HAP-1 (cell line): ENCODE measurements at regions not wholly inside any gene's neighbourhood (a gene's known extent, or its start where the extent isn't known, plus 50 kb on each side); places are given as distances from the start of the nearest gene placed in this dataset.

ENCODE experiments used
- DNase-seq, 2 experiments: peaks; one replicate each; pipeline ENCODE4 v3.0.0-alpha.2; 2016 to 2020; ENCODE audit warnings: low spot score in 2 of 2
- H3K27me3 ChIP-seq: fragments of 250-450 bp; sonication (Bioruptor Pico); 2 replicates; pipeline ENCODE4 v1.5.1; 2020; ENCODE audit warnings: low read depth, mild to moderate bottlenecking, moderate library complexity
- H3K36me3 ChIP-seq: fragments of 250-450 bp; sonication (Bioruptor Pico); replicated peaks from 2 replicates; pipeline ENCODE4 v1.5.1; 2020; ENCODE audit warnings: mild to moderate bottlenecking
- H3K4me1 ChIP-seq: fragments of 250-450 bp; sonication (Bioruptor Pico); 2 replicates; pipeline ENCODE4 v1.5.1; 2020; ENCODE audit warnings: mild to moderate bottlenecking
- H3K4me3 ChIP-seq: fragments of 250-450 bp; sonication (Bioruptor Pico); 2 replicates; pipeline ENCODE4 v1.5.1; 2020; ENCODE audit warnings: mild to moderate bottlenecking, moderate library complexity
- H3K9me3 ChIP-seq: fragments of 250-450 bp; sonication (Bioruptor Pico); 2 replicates; pipeline ENCODE4 v1.5.1; 2020; ENCODE audit warnings: mild to moderate bottlenecking, moderate library complexity
- in situ Hi-C: fragments of 300-500 bp; cut with MboI; formaldehyde crosslinking; loops from 3 replicates; pipeline ENCODE4 v1.14.3; 2020; ENCODE audit warnings: low sequenced_read_pairs, inconsistent platforms, mixed read lengths

DNA sequence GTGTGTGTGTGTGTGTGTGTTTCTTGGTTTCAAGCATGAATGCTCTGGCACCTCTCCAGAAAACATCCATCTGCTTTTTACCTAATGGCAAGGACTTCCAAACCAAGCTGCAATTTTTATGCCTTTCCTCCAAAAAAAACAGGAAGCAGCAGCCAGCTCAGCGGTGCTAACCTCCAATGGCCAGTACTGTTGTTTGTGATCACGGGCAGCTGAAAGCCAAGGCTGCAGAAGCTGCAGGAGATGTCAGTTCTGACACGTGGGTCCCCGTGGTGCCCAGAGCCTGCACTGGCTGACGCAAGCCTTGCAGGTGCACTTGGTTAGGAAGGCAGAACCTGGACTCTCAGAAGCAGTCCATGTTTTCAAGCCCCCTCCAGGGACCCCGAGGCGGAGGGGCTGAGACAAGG lies 313.6 kb upstream of the DDX53 start:
- Histone ChIP-seq H3K4me1 (no peaks in the 10 kb centered on the region), H3K36me3 (no peaks in the 10 kb centered on the region), H3K27me3 (no peaks in the 10 kb centered on the region), H3K9me3 (no peaks in the 10 kb centered on the region), H3K4me3 (no peak overlapping the region)
- DNase-seq: no peak
- in situ Hi-C loops: no loop called here

DNA sequence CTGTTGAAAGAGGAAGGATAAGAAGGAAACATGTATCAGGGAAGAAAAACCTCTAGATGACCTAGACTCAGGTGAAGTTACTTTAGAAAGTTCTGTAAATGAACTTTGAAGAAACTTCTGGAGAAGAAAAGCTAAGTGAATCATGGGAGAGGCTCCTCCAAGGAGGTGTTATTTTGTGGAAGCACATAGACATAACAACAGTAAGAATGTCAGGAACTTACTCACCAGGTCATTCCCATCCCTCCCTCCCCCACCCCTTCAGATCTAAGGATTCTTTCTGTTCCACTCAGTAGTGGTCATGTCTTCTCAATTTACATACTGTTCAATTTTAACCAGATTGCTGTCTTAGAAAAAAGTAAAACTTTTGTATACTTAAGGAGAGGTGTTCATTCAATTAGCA lies 310.5 kb upstream of the DDX53 start:
- Histone ChIP-seq H3K4me1 (no peaks in the 10 kb centered on the region), H3K36me3 (no peaks in the 10 kb centered on the region), H3K9me3 (no peaks in the 10 kb centered on the region), H3K27me3 (no peaks in the 10 kb centered on the region), H3K4me3 (no peak overlapping the region)
- no peak for DNase-seq
- in situ Hi-C loops: no loop called here

DNA sequence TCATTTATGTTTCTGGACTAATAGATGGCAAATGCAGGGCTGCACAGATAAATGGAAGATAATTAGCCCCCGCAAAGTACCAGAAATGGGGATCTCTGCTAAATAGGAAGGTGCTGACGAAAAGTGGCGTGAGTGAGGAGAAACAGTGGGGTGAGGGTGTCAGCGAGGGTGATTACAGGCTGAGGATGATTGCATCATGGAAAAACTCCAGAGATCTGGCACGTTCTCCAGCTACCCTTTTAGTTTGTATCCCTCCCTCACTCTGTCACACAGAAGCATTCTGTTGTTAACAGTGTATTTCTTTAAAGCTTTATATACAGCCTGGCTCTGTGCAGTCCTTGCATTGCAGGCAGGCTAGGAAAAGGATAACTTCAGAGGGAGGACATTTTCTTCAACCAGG lies 309.6 kb upstream of the DDX53 start:
- Histone ChIP-seq H3K4me3 (no peak overlapping the region), H3K36me3 (no peaks in the 10 kb centered on the region), H3K4me1 (no peaks in the 10 kb centered on the region), H3K27me3 (no peaks in the 10 kb centered on the region), H3K9me3 (no peaks in the 10 kb centered on the region)
- no peak for DNase-seq
- in situ Hi-C loops: no loop called here

DNA sequence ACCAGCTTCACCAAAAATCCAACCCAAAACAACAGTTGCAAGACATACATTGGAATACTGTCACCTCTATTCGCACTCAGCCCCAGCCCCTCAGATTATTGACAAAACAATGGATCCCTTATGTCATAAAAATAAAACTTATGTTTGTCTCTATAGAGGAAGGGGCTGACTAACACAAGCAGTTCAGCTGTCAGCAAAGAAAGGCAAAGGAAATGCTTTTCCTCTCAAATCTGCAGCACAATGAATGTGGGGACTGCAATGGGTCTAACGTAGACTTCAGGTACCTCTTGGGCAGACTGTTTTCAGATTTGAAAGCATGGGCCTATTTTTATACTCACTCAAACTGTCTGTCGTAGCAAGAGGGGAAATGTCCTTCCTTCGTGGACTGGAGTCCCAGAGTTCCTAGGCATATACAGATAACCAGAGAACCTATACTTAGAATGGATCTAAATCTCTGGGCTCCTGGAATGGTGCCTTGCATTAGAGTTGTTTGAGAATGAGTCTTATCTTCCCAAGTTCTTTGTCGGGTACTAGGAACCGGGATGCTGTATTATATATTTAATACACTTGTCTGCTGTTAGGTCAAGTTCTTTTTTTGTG lies 307.7 kb upstream of the DDX53 start:
- in situ Hi-C loops: no loop called here
- no peak overlapping the region for H3K4me3 ChIP-seq
- no peaks in the 10 kb centered on the region for H3K36me3 ChIP-seq
- no peak for DNase-seq
- no peaks in the 10 kb centered on the region for H3K9me3 ChIP-seq
- no peaks in the 10 kb centered on the region for H3K4me1 ChIP-seq
- H3K27me3 ChIP-seq: no peaks in the 10 kb centered on the region

DNA sequence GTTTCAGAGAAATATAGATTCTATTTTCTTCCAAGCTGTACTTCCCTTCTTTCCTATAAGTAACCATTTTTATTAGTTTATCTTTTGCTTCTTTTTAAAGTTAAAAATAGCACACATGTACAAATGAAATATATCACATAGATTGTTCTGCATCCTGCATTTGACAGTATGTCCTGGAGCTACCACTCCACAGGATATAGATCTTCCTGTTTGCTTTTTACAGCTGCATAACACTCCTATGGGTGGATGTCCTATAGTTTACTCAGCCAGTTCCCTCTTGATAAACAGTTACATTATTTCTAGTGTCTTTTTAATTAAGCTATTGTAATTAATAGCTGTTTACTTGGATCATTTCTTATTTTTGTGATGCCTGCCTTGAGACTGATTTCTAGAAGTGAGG lies 301.6 kb upstream of the DDX53 start:
- H3K27me3 ChIP-seq: no peaks in the 10 kb centered on the region
- no peaks in the 10 kb centered on the region for H3K36me3 ChIP-seq
- in situ Hi-C loops: no loop called here
- H3K9me3 ChIP-seq: no peaks in the 10 kb centered on the region
- H3K4me1 ChIP-seq: no peaks in the 10 kb centered on the region
- DNase-seq: no peak
- H3K4me3 ChIP-seq: no peak overlapping the region

DNA sequence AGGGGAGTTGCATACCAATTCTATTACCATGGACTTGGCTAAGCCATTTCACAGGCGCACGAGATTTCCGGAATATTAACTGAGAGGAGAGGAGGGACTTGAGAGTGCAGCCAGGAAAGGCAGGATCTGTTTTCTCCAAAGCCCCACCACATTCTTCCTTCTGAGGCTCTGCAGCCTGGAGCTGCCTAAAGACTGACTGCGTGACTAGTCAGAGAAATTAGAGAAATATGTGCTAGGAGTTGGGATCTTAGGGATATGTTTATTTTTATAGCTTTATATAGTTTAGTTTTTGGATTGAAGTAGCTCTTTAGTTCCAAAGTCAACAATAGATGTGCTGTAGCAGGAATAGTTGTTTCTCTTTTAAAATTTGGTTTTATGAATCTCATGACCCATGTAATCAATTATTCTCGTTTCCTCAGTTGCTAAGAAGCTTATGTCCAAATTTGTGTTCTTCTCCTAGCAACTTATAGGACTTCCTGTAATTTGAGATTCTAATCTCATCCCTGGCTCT lies 300.1 kb upstream of the DDX53 start:
- no peak overlapping the region for H3K4me3 ChIP-seq
- no peak for DNase-seq
- in situ Hi-C loops: no loop called here

DNA sequence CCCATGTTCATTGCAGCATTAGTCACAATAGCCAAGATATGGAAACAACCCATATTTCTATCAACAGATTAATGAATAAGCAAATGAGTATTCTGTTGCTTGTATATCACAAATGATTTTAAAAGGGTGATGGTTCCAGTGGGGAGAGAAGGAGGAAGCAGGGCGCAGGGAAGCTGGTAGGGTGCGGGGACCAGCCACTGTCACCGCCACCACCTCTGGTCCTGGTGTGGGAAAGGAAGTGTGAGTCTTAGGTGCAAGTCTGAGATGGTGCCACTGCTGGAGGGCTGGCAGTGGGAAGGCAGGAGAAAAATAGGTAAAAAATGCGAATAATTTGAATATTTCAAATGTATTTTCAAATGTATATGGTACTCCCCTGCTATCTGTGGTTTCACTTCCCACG lies 286.8 kb upstream of the DDX53 start:
- DNase-seq: no peak
- Histone ChIP-seq H3K4me1 (peaks cover 8% of the 10 kb centered on the region), H3K9me3 (no peaks in the 10 kb centered on the region), H3K27me3 (no peaks in the 10 kb centered on the region), H3K36me3 (no peaks in the 10 kb centered on the region), H3K4me3 (no peak overlapping the region)
- in situ Hi-C loops: no loop called here

More for the DNA sequence above, 300.1 kb upstream of the DDX53 start:
- Histone ChIP-seq H3K27me3 (no peaks in the 10 kb centered on the region), H3K36me3 (no peaks in the 10 kb centered on the region), H3K4me1 (no peaks in the 10 kb centered on the region), H3K9me3 (no peaks in the 10 kb centered on the region)

DNA sequence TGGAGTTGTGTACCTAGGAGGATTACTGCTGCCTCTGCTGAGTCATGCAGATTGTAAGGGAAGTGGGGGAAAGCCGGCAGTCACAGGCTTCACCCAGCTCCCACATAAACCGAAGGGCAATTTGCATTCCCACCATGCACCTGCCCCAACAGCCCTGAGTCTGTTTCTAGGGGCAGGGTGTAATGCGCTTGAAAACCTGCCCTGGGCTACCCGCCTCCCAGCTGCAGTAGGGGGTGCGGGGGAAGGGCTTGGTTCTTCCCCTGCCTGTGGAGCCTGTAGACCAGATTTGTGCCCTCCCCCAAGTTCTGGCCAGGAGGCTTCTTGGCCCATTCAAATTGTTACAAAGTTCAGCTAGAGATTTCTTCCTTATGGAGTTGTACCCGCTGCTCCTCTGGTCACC lies 269.2 kb upstream of the DDX53 start:
- no peak for DNase-seq
- Histone ChIP-seq H3K9me3 (no peaks in the 10 kb centered on the region), H3K27me3 (no peaks in the 10 kb centered on the region), H3K36me3 (no peaks in the 10 kb centered on the region), H3K4me1 (no peaks in the 10 kb centered on the region), H3K4me3 (no peak overlapping the region)
- in situ Hi-C loops: no loop called here

DNA sequence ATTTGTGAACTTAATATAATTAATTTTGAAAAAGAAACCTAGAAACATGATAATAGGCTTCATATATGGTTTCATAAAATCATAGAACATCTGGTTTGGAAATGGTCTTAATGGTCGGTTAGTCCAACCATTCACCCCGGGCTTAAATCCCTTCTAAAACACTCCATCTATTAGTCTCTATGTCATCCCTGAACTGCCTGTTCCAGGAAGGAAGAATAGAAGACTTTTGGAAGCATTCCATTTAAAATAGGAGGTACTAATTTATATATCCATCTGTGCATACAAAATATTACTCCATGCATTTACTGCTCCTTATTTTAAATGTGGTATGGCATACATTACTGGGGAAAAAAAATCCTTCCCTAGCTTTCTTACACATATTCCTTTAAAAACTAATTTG lies 262.2 kb upstream of the DDX53 start:
- no peaks in the 10 kb centered on the region for H3K27me3 ChIP-seq
- no peaks in the 10 kb centered on the region for H3K9me3 ChIP-seq
- in situ Hi-C loops: no loop called here
- H3K4me1 ChIP-seq: no peaks in the 10 kb centered on the region
- no peak overlapping the region for H3K4me3 ChIP-seq
- H3K36me3 ChIP-seq: no peaks in the 10 kb centered on the region
- no peak for DNase-seq

DNA sequence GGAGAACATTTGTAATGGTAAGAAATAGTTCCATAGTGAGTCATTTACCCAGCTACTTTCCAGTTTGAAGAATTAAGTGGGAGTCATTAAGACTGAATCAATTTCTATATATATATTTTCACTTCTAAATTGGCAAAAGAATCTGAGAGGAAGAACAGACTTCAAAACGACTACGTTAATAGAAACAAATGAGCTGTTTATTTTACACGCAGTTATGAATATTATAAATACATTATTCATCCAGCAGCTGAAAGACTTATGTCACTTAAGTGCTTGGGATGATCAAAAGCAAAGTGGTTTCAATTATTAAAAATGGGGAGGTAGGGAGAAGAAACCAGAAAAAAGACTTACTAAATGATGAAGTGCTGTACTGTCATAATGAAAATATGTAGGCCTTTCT lies 260.5 kb upstream of the DDX53 start:
- Histone ChIP-seq H3K27me3 (no peaks in the 10 kb centered on the region), H3K36me3 (no peaks in the 10 kb centered on the region), H3K9me3 (no peaks in the 10 kb centered on the region), H3K4me3 (no peak overlapping the region), H3K4me1 (no peaks in the 10 kb centered on the region)
- DNase-seq: no peak
- in situ Hi-C loops: no loop called here

DNA sequence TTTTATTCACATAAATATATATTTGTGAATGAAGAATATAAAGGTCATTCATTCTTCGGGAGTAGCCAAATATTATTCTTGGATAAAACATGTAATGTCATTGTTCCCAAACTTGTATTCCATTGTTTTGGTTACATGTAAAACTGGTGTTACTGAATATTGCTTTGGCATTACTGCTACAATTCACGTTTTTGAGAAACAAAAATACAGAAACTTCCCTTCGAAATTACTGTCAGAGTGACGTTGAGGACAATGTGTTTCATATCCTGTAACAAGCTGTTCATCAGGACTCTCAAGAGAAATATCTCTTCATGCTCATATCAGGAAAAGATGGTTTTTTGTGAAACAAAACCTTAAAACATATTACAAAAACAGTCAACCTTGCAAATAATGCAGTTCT lies 258.9 kb upstream of the DDX53 start:
- DNase-seq: no peak
- Histone ChIP-seq H3K4me1 (no peaks in the 10 kb centered on the region), H3K9me3 (no peaks in the 10 kb centered on the region), H3K36me3 (no peaks in the 10 kb centered on the region), H3K27me3 (no peaks in the 10 kb centered on the region), H3K4me3 (no peak overlapping the region)
- in situ Hi-C loops: no loop called here

DNA sequence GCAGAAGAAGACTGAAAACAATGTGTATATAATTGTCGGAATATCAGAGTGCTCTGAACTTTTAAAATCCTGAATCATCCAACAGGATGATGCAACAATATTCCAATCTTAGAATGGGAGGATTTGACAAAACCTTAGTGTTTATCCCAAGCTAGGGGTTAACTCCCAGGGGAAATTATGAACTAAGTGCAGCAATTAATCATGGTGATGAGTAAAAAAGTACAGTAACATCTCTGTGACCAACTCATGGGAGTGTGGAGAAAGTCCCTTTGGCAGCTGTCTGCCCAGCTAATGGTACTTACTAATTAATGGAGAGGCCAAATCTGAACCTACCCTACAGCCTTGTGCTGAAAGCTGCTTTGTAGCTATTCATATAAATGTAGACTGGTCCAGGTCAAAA lies 257.6 kb upstream of the DDX53 start:
- no peak overlapping the region for H3K4me3 ChIP-seq
- no peaks in the 10 kb centered on the region for H3K4me1 ChIP-seq
- in situ Hi-C loops: no loop called here
- no peaks in the 10 kb centered on the region for H3K27me3 ChIP-seq
- H3K36me3 ChIP-seq: no peaks in the 10 kb centered on the region
- H3K9me3 ChIP-seq: no peaks in the 10 kb centered on the region
- no peak for DNase-seq

DNA sequence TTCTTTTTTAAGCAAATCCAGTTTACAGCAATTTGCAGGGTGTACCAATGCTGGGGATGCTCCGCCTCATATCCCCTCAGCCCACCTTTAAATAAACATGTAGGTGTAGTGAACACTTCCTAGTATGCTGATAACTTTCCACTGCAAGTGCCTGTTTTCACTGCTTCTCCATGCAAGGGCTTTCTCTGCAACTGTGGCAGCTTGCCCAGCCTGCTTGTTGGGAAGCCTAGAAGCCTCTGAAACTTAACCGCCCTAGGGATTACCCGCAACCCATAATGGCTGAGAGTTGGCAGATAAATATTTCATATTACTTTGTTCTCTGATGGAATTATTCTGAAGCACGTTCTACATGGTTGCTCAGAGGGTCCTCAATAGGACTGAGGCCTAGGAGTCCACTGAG lies 253.7 kb upstream of the DDX53 start:
- in situ Hi-C loops: no loop called here
- Histone ChIP-seq H3K4me3 (no peak overlapping the region), H3K36me3 (no peaks in the 10 kb centered on the region), H3K9me3 (no peaks in the 10 kb centered on the region), H3K27me3 (no peaks in the 10 kb centered on the region), H3K4me1 (no peaks in the 10 kb centered on the region)
- no peak for DNase-seq

DNA sequence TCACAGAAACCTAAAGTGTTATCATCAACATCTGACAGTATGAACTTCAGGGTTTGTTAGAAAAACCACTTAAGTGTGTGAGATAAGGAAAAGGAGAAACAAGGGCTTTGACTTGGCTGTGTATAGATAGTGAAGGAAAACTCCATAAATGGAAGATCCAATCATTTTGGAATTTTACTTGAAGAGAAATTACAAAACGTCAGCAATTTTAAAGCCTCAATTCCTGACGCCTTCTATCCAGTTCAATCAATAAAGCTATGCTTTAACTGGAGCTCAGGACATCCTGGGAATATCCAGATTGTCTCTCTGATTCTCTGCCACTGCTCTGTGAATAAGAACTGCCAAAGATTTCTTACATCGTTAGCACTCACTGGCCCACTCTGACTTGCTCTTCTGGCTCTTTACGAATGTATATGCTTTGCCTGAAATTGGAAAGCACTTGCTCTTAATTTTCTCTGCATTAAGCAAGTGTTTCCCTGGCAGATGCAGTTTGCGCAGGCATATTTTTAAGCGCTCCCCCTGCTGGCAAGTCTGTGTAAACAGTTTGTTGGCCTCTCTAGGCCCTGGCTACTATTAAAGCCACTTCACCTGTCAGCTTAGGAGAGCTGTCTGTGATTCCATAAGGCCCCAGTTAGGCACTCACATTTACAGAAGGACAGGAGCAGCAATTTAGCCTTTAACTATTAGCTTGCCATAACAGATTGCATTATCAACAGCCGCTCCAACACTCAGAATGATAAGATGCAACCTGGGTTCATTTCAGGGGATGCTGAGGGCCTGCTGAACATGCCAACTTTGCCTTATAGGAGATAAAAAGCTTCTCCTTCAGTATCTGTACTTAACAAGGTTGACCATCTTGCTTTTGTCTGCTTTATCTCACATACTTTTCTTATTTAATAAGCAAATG lies 251.4 kb upstream of the DDX53 start:
- in situ Hi-C loops: no loop called here
- DNase-seq: peak; percentile 48 to 71
- no peaks in the 10 kb centered on the region for H3K36me3 ChIP-seq

More for the DNA sequence above, 251.4 kb upstream of the DDX53 start:
- Histone ChIP-seq H3K4me3 (no peak overlapping the region), H3K9me3 (no peaks in the 10 kb centered on the region), H3K27me3 (no peaks in the 10 kb centered on the region), H3K4me1 (no peaks in the 10 kb centered on the region)
